ENCODE measurements at regions not wholly inside any gene's neighbourhood (a gene's known extent, or its start where the extent isn't known, plus 50 kb on each side); places are given as distances from the start of the nearest gene placed in this dataset.
"Not testable (repeated sequence)": the region's sequence is repeated elsewhere in the genome, so short reads cannot be mapped to it uniquely, and the experiment has no call there.

DNA sequence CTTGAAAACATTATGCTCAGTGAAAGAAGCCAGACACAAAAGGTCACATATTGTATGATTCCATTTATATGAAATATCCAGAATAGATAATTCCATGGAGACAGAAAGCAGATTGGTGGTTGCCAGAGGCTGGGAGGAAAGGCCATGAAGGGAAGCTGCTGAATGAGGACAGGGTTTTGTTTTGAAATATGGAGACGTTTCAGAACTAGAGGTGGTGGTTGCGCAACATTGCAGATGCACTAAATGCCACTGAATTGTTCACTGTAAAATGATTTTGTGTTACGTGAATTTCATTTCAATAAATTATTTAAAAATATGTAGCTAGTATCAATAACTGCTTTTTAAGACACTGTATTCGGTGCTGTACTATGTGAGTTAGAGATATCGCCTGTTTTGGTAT is 101.7 kb upstream of the ZNF236 start:
- peak; percentile 28 for DNase-seq

DNA sequence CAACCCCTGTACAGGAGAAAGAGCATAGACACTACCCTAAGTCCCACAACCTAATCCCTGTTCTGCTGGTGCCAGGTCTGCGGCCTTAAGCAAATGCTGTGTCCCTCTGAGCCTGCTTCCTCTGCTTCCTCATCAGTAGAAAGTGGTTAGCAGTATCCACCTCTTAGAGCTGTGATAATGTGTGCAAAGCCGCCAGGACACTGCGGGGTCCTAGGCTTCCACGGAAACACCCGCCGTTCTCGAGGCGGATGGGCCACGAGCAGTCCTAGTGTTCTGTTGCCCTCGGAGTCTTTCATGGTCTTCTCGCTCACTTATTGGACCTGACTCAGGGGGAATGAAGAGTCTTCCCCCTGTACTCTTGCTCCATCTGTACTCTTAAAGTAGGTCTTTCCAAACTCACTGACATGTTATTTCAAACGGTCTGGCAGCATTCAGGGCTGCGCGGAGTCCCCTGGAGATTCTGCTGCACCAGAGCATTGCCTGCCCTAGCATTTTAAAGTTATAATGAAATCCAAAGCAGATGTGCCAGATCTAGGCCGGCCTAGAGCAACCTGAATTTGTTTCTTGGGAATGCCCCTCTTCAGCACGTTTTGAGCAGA is 107.2 kb upstream of the ZNF236 start:
- DNase-seq, result no peak

DNA sequence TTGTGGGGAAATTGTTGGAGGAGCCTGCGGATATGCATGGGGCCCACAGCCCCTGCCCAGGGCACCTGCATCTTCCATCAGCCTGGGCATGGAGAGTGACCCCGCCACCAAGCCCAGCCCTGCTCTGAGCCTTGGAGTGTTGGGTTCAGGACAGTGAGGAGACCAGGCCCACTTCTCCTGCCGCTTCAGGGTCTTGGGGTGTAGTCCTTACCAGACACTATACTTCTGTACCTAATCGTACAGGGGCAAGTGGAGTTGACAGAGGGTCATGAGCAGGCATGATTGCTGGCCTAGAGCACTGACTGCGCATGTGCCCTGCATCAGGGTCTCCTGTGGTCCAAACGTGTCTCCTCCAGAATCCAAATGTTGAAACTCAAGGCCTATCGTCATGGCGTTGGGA is 108.9 kb upstream of the ZNF236 start:
- DNase-seq, result no peak

DNA sequence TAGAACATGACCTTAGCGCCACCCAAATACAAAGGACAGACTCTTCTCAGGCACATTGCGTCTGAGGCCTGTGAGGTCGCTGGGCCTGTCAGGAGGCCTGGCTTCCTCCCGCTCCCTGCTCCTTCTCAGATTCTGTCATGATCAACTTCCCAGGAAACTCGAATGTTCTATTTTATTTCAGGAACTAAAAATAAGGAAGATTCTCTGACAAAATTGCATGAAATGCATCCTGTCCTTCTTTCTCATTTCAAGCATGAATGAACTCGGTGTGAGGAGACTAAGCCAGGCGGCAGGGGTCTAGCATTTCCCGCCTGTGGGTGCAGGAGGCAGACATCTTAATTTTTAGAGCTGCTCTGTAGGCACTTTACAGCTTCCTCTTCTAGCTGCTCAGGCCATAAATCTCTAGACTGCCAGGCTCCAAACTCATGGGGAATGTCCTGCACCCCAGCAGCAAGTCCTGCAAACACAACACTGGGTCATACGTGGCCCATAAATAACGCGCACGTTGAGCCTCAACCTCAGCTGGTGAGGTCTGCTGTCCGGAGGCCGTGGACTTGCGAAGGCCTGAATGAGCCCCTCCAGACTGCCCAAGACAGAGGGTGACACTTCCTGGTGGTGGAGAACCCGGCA is 109.7 kb upstream of the ZNF236 start:
- DNase-seq, result no peak

DNA sequence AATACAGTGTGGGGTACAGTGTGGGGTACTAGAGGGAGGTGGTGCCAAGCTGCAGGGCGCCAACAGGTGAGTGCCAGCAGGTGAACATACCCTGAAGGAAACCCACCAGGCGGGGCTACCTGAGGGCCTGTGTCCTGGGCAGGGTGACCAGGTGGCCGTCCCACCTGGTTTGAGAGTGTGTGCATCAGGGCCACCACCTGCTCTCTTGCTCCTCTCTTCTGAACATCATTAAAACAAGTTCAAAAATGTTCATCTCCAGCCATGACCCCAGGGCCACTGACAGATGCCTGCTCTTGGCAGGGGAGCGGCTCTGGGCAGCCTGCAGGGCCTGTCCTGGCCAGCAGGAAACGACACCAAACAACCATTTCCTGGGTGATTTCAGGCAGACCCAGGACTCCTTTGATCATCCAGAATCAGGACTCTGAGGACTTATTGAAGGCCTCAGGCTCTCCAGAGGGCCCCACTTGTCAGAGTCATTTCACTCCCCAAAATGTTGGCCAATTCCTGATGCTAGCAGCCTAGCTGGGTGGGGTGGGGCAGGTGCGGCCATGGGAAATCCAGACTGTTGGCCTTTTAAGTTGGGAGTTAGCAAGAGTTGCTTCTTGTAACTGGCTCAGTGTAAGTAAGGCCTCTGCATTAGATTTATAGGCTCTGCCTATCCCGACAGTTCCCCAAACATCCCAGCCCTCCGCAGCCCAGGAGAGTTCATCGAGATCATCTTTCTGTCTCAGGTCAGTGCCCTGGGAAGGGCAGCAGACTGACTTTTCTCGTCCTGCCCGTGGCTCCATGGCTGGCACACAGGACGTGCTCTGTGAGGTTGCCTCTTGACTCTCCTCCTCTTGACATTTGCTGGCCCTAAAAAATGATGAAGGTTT is 111.5 kb upstream of the ZNF236 start:
- DNase-seq, result no peak

DNA sequence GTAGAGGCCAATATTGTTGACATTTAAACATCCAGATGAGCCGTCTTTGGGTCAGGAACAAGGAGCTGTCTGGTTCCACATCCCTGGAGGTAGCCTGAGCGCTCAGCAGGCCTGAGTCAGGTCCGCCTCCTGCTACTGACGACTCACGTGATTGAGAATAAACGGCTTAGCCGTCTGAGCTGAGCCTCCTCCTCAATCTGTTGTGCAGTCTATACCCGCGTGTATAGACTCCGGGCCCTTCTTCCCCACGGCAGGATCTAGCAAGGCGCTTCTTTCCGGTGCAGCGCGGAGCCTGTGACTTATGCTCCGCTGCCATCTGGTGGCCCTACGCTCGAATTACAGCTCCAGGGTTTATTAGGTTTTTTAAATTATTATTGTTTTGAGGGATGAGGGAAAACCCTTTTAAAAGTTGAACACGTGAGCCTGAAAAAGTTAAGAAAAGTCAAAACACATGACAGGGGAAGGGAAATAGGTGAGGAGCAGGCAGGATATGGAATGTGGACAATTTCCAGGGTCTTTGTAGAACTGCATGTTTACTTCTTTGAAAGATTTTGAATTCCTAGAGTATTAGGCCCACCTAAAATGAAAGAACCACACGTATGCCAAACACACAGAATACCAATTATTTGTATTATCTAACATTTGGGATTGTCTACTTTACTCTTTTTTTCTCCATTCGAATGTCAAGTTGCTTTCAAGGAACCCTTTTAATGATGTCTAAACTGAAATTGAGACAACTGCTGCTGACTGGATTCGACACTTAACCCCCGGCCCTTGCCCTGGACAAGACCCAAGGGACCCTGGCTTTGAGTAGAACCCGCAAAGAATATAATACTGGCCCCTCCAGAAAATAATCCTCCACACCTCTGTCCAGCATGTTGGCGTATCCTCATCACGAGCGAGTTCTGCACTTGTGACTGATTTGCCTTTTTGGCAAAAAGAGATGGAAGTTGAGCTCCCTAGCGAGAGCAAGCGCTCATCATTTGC is 112.4 kb upstream of the ZNF236 start:
- peak; percentile 88 for DNase-seq

DNA sequence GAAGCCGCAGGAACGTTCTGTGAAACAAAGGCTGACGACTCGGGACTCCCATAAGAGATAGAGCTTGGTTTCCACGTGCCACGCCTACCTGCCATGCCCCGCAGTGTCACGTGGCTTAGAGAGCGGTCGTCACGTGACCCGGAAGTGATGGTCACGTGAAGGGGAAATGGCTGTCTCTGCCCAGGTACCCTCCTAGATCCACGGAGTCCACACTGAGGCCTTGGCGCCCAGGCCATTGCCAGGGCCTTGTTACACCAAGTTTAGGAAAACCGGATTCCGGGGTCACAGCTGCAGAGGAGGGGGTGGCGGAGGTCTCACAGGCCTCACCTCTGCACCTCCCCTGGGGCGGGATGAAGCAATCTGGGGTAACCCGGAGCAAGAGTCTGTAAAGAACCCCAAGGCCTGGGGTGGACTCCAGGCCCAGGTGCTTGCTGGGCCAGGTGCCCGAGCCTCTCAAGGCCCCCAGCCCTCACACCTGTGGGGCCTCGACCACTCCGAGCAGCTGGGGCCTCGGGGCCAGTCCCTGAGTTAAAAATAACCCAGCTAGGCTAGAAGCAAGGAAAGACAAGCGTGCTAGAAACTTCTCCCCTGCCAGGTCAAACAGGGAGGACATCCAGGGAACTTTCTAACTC is 113.5 kb upstream of the ZNF236 start:
- no peak for DNase-seq

DNA sequence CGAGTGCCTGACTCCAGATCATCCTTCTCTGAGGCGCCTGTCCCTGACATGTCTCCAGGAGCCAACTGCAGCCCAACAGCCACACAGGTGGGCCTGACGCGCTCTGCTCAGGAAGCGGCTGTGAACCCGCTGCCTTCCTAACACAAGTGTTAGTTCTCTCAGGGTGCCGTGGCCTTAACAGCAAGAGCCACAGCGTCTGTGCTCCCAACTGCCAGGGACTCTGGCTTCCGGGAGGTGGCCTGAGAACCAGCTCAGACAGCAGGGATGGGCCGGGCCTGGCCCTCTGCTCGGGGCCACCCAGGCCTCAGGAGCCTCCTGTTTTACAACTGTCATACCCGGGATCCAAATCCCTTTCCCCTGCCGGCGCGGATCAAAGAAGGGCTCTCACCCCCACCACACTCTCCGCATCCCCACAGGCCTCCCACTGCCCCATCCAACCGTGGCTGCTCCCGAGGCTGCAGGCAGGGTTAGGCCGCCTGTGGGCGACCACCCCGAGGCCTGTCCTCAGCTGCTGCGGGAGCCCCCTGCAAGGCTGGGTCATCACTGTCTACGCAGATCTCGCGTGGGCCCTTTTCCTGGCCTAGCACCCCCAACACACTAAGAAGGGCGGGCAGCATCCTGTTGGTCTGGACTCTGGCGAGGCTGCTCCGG is 114.2 kb upstream of the ZNF236 start:
- no peak for DNase-seq

DNA sequence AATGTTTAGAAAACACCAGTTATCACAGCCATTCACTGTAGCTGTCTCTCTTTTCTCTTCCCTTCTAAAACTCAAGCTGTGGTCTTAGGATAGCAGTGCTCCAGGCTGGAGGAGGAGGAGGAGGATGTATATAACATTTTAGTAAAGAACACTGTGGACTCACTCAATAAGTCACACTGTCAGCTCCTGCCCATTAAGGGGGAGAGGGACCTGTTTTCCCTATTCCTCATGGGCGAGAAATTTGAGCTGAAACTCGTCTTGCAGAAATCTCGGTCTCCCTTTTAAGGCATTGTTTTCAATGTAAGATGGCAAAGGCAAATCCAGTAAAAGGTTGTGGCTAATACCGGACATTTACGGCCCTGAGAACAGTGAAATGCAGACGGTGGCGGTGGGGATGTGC is 114.8 kb upstream of the ZNF236 start:
- no peak for DNase-seq

DNA sequence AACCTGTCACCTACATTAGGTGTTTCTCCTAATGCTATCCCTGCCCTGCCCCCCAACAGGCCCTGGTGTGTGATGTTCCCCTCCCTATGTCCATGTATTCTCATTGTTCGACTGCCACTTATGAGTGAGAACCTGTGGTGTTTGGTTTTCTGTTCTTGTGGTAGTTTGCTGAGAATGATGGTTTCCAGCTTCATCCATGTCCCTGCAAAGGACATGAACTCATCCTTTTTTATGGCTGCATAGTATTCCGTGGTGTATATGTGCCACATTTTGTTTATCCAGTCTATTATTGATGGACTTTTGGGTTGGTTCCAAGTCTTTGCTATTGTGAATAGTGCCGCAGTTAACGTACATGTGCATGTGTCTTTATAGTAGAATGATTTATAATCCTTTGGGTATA is 117.8 kb upstream of the ZNF236 start:
- DNase-seq, result not testable (repeated sequence)

DNA sequence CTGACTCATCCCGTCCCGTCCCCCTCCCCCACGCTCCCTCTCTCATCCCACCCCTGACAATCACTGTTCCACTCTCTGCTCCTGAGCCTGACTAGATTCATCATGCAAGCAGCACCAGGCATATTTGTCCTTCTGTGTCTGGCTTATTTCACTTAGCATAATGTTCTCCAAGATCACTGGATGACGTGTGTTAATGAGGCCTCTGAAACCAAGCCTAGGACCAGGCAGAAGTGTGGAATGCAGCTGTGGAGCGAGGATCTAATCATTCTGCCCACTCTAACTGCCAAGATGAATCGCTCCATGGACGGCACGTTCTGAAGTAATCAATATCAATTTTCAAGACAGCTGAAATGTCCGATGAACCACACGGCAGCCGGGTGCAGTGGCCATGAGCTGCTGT is 122.4 kb upstream of the ZNF236 start:
- DNase-seq, result no peak

DNA sequence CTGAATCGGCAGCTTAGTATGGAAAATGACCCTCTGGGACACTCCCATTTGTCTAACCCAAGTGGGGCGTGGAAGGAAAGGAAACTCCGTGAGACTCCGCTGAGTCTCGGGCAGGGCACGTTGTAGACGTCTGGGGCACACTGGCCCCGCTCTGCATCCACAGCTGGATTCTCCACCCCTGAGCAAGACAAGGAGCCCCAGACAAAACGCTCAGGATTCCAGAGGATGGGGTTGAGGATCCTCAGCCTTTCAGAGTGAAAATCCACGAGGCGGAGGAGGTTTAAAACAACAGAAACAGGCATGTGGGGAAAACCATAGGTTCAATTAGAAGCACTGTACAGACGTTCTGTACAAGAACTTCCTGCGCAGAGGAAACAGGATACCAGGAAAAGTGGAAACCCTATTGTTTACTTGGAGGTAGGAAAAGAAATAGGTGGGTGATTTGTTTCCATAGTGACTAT is 124.9 kb upstream of the ZNF236 start:
- no peak for DNase-seq

DNA sequence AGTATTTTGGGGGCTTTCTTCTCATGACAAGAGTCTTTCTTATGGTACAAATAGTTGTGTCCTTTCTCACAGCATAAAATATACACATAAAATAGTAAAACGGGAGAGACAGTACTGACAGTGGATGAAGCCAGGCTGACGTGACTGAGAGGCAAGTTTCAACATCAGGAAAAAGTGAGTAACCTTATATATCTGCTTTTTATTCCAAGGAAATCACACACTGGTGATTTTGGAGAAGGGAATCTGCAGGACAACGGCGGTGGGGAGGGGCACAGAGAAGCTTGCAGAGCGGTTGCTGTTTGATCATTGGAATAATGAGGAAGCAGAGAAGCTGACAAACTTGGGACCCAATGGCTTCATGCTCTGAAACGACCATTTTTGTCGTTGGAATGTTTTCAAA is 130.6 kb upstream of the ZNF236 start:
- DNase-seq, result no peak

DNA sequence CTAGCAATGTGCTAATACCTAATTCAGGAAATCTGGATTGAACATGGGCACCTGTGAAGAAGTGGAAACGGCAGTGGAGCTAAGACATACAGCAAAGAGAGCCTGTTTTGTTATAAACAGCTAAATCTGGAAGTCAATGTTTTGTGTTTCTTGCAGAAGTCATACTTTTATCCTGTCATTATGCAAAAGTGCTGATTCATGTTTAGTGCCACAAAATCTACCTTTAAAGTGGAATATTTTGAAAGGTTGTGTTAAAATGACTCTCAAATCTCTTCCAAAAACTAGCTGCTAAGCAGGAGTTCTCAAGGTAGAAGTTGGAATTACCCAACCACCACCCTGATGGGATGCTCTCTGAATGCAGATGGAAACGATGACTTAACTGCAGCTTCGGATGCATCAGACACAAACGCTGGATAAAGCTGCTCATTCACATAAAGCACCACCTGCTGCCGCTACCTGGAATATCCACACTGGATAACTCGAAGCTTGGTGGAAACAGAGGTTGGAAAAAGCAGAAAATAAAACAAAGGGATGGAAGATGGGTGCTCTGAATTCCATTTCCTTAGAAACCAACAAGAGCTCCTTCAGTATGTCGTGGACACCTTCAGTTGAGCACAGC is 132.6 kb upstream of the ZNF236 start:
- no peak for DNase-seq

DNA sequence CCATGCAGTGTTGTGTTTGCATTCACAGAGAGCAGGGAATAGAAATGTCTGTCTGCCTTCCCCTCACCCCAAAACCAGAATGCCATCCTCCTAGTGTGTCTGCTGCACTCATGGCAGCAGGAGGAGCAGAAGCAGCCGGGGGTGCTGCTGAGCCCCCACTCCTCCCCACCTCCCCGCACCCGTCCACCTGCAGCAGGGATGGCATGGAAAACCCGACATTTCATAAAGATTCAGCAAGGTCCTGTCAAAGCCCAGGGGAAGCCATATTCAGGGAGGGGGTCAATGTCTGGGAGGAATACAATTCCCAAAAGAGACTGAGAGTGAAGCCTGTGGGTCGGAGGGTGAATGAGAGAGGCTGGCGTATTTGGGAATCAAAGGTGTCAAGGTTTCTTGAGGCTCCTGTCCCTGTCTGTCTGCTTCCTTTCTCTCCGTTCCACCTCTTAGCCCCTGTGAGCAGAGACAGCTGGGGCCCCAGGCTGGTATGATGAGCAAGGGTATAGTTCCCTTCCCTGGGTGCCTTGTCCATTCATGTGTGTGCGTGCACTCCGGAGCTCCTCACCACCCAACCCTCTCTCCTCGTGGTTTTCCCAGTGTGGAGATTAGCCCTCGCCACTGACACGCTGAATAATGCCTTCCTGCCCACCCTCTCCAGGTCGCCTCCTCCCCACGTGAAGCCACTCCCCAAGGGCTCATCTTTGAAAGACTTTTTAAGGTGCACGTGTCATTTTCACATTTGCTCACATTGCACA is 133.5 kb upstream of the ZNF236 start:
- DNase-seq, result no peak

DNA sequence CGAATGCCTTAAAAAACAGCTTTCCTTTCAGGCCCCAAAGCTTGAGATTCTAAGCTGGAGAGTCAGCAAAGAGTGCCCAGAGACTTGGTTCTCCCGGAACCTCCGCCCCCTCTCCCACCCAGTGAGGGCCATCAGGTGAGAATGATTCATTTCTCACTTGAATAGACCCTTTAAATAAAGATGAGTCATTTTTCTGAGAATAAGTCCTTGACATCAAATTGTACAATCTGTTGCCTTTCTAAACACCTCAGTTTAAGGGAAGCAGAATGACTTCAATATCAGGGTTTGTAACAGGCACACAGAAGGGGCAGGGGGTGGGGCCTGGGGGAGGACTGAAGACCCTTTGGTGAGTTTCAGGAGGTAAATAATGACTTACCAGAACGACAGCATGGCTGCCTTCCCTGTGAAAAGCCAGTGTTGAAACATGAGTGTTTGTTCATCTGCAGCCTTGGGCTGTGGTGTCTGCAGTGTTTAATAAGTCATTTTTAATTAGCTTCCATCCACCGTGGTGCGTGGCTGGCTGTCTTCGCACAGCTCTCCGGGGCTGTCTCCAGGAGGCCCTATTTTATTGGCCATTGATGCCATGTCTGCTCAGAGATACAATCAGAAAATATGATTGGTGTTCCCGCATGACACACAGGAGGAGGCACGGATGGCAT is 134.9 kb upstream of the ZNF236 start:
- DNase-seq, result no peak

DNA sequence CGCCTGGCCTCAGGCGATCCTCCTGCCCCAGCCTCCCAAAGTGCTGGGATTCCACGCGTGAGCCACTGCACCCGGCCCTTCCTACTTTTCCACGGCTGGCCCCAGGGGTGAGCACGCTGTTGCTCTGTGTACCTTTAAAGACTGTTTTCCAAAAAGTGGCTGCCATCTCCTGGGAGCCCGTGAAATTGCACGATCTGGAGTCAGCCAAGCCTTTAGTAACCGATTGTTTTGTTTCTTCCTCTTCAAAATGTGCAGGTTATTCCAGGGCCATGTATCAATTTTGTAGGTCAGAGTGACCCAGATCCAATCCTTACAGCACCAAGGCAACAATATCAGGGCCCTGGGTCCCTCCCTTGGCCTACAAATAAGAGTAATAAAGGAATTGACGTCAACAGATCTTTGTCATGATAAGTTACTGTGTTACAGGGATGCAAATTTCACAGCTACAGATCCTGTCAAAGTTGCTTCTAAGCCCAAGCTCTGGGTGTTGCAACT is 135.6 kb upstream of the ZNF236 start:
- peak; percentile 75 for DNase-seq

DNA sequence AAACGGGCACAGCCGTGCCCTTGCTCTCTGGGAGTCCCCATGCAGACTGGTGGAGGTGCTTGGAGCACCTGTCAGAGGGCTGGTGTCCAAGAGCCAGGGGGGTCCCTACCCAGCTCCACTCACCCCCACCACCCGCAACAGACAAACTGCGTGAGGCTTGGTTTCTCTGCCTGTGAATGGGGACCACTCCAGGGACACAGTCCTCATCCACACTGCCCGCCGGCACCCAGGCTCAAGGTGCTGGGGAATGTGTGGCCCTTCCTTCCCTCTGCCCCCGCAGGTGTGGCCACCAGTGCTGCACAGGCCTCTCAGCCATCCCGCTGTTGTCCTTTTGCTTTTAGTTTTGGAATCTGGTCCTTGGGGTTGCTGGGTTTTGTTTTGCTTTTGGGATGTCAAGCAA is 136.5 kb upstream of the ZNF236 start:
- no peak for DNase-seq

DNA sequence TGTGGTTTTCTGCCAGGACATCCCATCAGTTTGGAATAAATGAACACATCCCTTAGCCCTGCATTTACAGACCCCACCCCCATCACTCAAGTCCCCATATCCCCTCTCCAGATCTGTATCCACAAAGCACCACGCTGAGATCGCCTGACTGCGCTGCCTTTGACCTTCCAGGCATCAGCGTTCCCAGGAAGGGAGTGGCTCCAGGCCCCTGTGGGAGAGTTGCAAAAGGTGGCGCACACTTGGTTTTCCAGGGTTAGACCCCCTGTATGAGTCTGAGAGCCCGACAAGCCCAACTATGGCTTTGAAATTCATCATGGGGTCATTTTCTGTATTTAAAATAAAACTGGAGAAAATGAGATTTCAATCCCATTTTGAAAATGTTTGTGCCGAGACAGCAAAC is 137.0 kb upstream of the ZNF236 start:
- no peak for DNase-seq

DNA sequence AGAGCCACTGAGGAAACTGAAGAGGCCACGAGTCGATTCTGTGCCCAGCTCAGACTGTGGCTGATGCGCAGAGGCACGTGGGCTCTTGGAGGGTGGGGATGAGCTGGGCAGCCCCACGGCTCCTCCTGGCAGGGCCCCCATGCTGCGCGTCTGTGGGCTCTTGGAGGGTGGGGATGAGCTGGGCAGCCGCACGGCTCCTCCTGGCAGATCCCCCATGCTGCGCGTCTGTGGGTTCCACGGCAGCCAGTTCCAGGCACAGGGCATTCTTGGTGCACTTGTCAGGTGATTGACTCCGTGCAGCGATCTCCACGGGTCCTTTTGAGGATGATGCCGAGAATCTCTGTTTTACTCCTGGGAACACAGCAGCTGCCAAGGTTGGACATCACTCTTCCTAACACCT is 138.1 kb upstream of the ZNF236 start:
- no peak for DNase-seq
